ENCODE measurements at regions not wholly inside any gene's neighbourhood (a gene's known extent, or its start where the extent isn't known, plus 50 kb on each side); places are given as distances from the start of the nearest gene placed in this dataset.
"Not testable (repeated sequence)": the region's sequence is repeated elsewhere in the genome, so short reads cannot be mapped to it uniquely, and the experiment has no call there.

GRCh38 chr10:53489335-53490182 lies 717.0 kb upstream of the MBL2 start:
- Mint-ChIP-seq H3K27ac (ENCODE audit: unreplicated experiment) (no peak overlapping the region), H3K4me3 (ENCODE audit: unreplicated experiment) (no peak overlapping the region), H3K36me3 (ENCODE audit: unreplicated experiment) (peaks cover 9% of the 10 kb centered on the region), H3K4me1 (ENCODE audit: low read depth, unreplicated experiment) (peaks cover 10% of the 10 kb centered on the region), H3K27me3 (ENCODE audit: unreplicated experiment) (no peaks in the 10 kb centered on the region), H3K9me3 (ENCODE audit: unreplicated experiment) (no peaks in the 10 kb centered on the region)
- no peak for DNase-seq
- TF ChIP-seq CTCF (IDR thresholded peaks at IDR 0.05; ENCODE audit: partially characterized antibody, unreplicated experiment) = no peak

GRCh38 chr10:53487019-53487983 lies 714.7 kb upstream of the MBL2 start:
- Mint-ChIP-seq H3K36me3 (ENCODE audit: unreplicated experiment) (peaks cover 9% of the 10 kb centered on the region), H3K27ac (ENCODE audit: unreplicated experiment) (no peak overlapping the region), H3K9me3 (ENCODE audit: unreplicated experiment) (no peaks in the 10 kb centered on the region), H3K27me3 (ENCODE audit: unreplicated experiment) (no peaks in the 10 kb centered on the region), H3K4me3 (ENCODE audit: unreplicated experiment) (no peak overlapping the region), H3K4me1 (ENCODE audit: low read depth, unreplicated experiment) (peaks cover 12% of the 10 kb centered on the region)
- no peak for DNase-seq
- no peak for TF ChIP-seq CTCF (IDR thresholded peaks at IDR 0.05; ENCODE audit: partially characterized antibody, unreplicated experiment)

- not testable (repeated sequence) for H3K36me3 Mint-ChIP-seq (ENCODE audit: unreplicated experiment); H3K4me3 Mint-ChIP-seq (ENCODE audit: unreplicated experiment); H3K27ac Mint-ChIP-seq (ENCODE audit: unreplicated experiment); H3K9me3 Mint-ChIP-seq (ENCODE audit: unreplicated experiment); H3K27me3 Mint-ChIP-seq (ENCODE audit: unreplicated experiment); DNase-seq
- H3K4me1 Mint-ChIP-seq (ENCODE audit: low read depth, unreplicated experiment) = peaks cover 10% of the 10 kb centered on the region
Observed at GRCh38 chr10:53485422-53485821, 712.8 kb upstream of the MBL2 start.

GRCh38 chr10:53479365-53479764 lies 706.8 kb upstream of the MBL2 start:
- Mint-ChIP-seq H3K4me1 (ENCODE audit: low read depth, unreplicated experiment) (peaks cover 4% of the 10 kb centered on the region), H3K27me3 (ENCODE audit: unreplicated experiment) (no peaks in the 10 kb centered on the region), H3K27ac (ENCODE audit: unreplicated experiment) (no peak overlapping the region), H3K36me3 (ENCODE audit: unreplicated experiment) (no peaks in the 10 kb centered on the region), H3K9me3 (ENCODE audit: unreplicated experiment) (no peaks in the 10 kb centered on the region), H3K4me3 (ENCODE audit: unreplicated experiment) (no peak overlapping the region)
- TF ChIP-seq CTCF (IDR thresholded peaks at IDR 0.05; ENCODE audit: partially characterized antibody, unreplicated experiment) = no peak
- no peak for DNase-seq

GRCh38 chr10:53477313-53477675 lies 704.7 kb upstream of the MBL2 start:
- Mint-ChIP-seq H3K36me3 (ENCODE audit: unreplicated experiment) (no peaks in the 10 kb centered on the region), H3K9me3 (ENCODE audit: unreplicated experiment) (no peaks in the 10 kb centered on the region), H3K4me1 (ENCODE audit: low read depth, unreplicated experiment) (peaks cover 2% of the 10 kb centered on the region), H3K4me3 (ENCODE audit: unreplicated experiment) (no peak overlapping the region), H3K27ac (ENCODE audit: unreplicated experiment) (no peak overlapping the region), H3K27me3 (ENCODE audit: unreplicated experiment) (no peaks in the 10 kb centered on the region)
- no peak for TF ChIP-seq CTCF (IDR thresholded peaks at IDR 0.05; ENCODE audit: partially characterized antibody, unreplicated experiment)
- no peak for DNase-seq
